K562 (cell line): ENCODE measurements at regions not wholly inside any gene's neighbourhood (a gene's known extent, or its start where the extent isn't known, plus 50 kb on each side); places are given as distances from the start of the nearest gene placed in this dataset.
"Not testable (repeated sequence)": the region's sequence is repeated elsewhere in the genome, so short reads cannot be mapped to it uniquely, and the experiment has no call there.

Experiments used
- ATAC-seq: fragments of 200-7000 bp; cut with Tn5 transposase; 3 replicates; pipeline ENCODE4 v1.9.1; 2020; ENCODE audit warnings: moderate library complexity
- BruUV-seq: library from RNA; stranded (reverse); fragments of 400-500 nt; replicated peaks from 2 replicates; lab custom pipeline; 2021; lab: Mats Ljungman, UMichigan
- CTCF ChIA-PET: fragments of 300-600 bp; formaldehyde crosslinking; extraction: SDS; loops from one replicate; lab custom pipeline; 2021; ENCODE audit warnings: low intra/inter-chr PET ratio; lab: Yijun Ruan, JAX
- POLR2A ChIA-PET: fragments of 300-600, 350-650 bp; sonication (Branson Sonifier 250); formaldehyde crosslinking; extraction: SDS; loops from one replicate; lab custom pipeline; 2021; ENCODE audit warnings: antibody characterized with exemption, inconsistent platforms; lab: Yijun Ruan, JAX
- DNase-seq, 4 experiments: peaks; one replicate each; pipeline versions ENCODE4 v3.0.0 to v3.0.0-alpha.2; 2011 to 2018; ENCODE audit warnings: low spot score in 3 of 4, mixed read lengths in 3 of 4; ENCODE audit errors: extremely low read depth in 1 of 4
- FAIRE-seq: peaks from 2 replicates; lab custom pipeline; 2011; peaks lifted over from hg19 to GRCh38; lab: Jason Lieb, UNC
- H2AFZ ChIP-seq: 2 replicates; pipeline ENCODE4 v1.6.0; 2011; ENCODE audit warnings: low read depth, low read length, control low read depth, inconsistent platforms
- H3K27ac ChIP-seq: fragments of 200-600 bp; 3 replicates; pipeline ENCODE4 v1.8.0; 2011; ENCODE audit warnings: low read depth, mild to moderate bottlenecking, control low read depth, inconsistent platforms, low read length, moderate library complexity, mixed read lengths; ENCODE audit errors: extremely low read depth
- H3K27me3 ChIP-seq, 2 experiments: fragments of 300-600 bp in 1 of 2; 2 replicates in 1 of 2; 3 replicates in 1 of 2; pipeline versions ENCODE4 v1.6.0 to v1.8.0; 2011; ENCODE audit warnings: inconsistent platforms in 2 of 2, low read length in 2 of 2, mild to moderate bottlenecking in 1 of 2, mixed read lengths in 1 of 2, moderate library complexity in 1 of 2; ENCODE audit not compliant: control insufficient read depth in 2 of 2, insufficient read depth in 2 of 2
- H3K36me3 ChIP-seq: fragments of 300-600 bp; 3 replicates; pipeline ENCODE4 v1.8.0; 2011; ENCODE audit warnings: mild to moderate bottlenecking, low read length, inconsistent platforms; ENCODE audit not compliant: control insufficient read depth, insufficient read depth
- H3K4me1 ChIP-seq, 2 experiments: fragments of 200-600 bp in 1 of 2; replicated peaks in 1 of 2; 2 replicates in 1 of 2; 3 replicates in 1 of 2; pipeline versions ENCODE4 v1.5.1 to v1.8.0; 2011; ENCODE audit warnings: inconsistent platforms in 2 of 2, low read length in 2 of 2, mild to moderate bottlenecking in 1 of 2, mixed read lengths in 1 of 2, moderate library complexity in 1 of 2; ENCODE audit not compliant: control insufficient read depth in 2 of 2, insufficient read depth in 2 of 2
- H3K4me2 ChIP-seq: 2 replicates; pipeline ENCODE4 v1.6.1; 2011; ENCODE audit warnings: low read length, control low read depth, inconsistent platforms, mixed read lengths; ENCODE audit not compliant: insufficient read depth
- H3K4me3 ChIP-seq: fragments of 200-600 bp; sonication (generic), shearing (Covaris generic); 2 replicates; pipeline ENCODE4 v1.5.1; 2016; ENCODE audit warnings: control low read depth, inconsistent platforms
- H3K79me2 ChIP-seq: fragments of 200-600 bp; 3 replicates; pipeline ENCODE4 v1.8.0; 2011; ENCODE audit warnings: low read length, inconsistent platforms; ENCODE audit not compliant: control insufficient read depth, insufficient read depth
- H3K9ac ChIP-seq, 2 experiments: 2 replicates each; pipeline versions ENCODE4 v1.6.0 to v1.6.1; 2011; ENCODE audit warnings: low read depth in 2 of 2, low read length in 2 of 2, control low read depth in 1 of 2, inconsistent platforms in 1 of 2, mild to moderate bottlenecking in 1 of 2, mixed read lengths in 1 of 2; ENCODE audit not compliant: insufficient read depth in 1 of 2
- H3K9me1 ChIP-seq: one replicate; pipeline ENCODE4 v1.6.0; 2011; ENCODE audit warnings: inconsistent platforms, mild to moderate bottlenecking, low read length, moderate library complexity; ENCODE audit not compliant: control insufficient read depth, insufficient read depth
- H3K9me3 ChIP-seq: replicated peaks from 2 replicates; pipeline ENCODE4 v1.5.1; 2011; ENCODE audit warnings: low read depth, low read length, inconsistent platforms; ENCODE audit not compliant: control insufficient read depth, insufficient read depth
- H4K20me1 ChIP-seq: replicated peaks from 2 replicates; pipeline ENCODE4 v1.6.1; 2011; ENCODE audit warnings: low read length, inconsistent platforms, mixed read lengths; ENCODE audit not compliant: control insufficient read depth, insufficient read depth
- KDM1A ChIP-seq, 2 experiments: fragments of 450-650 bp; IDR thresholded peaks; 2 replicates each; pipeline ENCODE4 v1.6.1; 2016; ENCODE audit warnings: mild to moderate bottlenecking in 2 of 2
- NFIX ChIP-seq: fragments of 250-450 bp; sonication (Bioruptor Pico); IDR thresholded peaks from 2 replicates; pipeline ENCODE4 v1.4.0; 2020; ENCODE audit warnings: low read depth, mild to moderate bottlenecking, moderate library complexity
- NFYB ChIP-seq: IDR thresholded peaks from 2 replicates; pipeline ENCODE4 v1.6.1; 2011; ENCODE audit warnings: mild to moderate bottlenecking, moderate library complexity; ENCODE audit not compliant: insufficient read length; ENCODE audit errors: extremely low read depth
- ZNF165 ChIP-seq: fragments of 250-450 bp; sonication (Bioruptor Pico); IDR thresholded peaks from 2 replicates; pipeline ENCODE4 v1.4.0; 2020; ENCODE audit warnings: borderline replicate concordance
- WGBS: fragments of 100-300 bp; shearing (Covaris generic); methylation state at CpG from one replicate; pipeline ENCODE4 v1.1.6; 2016; ENCODE audit warnings: low coverage, mixed read lengths; ENCODE audit not compliant: insufficient coverage; ENCODE audit errors: missing lambda C conversion rate; 5-methylcytosine and 5-hydroxymethylcytosine counted together
- in situ Hi-C: fragments of 300-500 bp; cut with MboI; formaldehyde crosslinking; loops from 4 replicates; pipeline ENCODE4 v1.15.0; 2018; ENCODE audit warnings: inconsistent platforms, mixed read lengths
- intact Hi-C: fragments of 100-400 bp; cut with micrococcal nuclease; formaldehyde crosslinking; loops from 2 replicates; pipeline ENCODE4 v1.14.2; 2022

- no peak for TF ChIP-seq NFYB
Measured at GRCh38 chr6:76506808-76507207, 434.3 kb upstream of the IMPG1 start (continued).

DNA sequence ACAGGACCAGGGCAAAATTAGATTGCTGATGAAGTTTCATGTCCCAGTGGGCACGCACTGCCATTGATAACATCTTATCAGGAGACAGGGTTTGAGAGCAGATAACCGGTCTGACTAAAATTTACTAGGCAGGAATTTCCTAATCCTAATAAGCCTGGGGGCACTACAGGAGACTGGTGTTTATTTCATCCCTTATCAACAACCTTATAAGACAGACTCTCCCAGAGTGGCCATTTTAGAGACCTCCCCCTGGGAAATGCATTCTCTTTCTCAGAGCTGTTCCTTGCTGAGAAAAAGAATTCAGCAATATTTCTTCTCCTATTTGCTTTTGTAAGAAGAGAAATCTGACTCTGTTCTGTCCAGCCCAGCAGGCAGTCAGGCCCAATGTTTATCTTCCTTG lies 423.4 kb upstream of the IMPG1 start:
- H3K4me1 ChIP-seq, result no peaks in the 10 kb centered on the region
- H4K20me1 ChIP-seq, result no peaks in the 10 kb centered on the region
- intact Hi-C loops (no loop called here), in situ Hi-C loops (no loop called here)
- H3K9me1 ChIP-seq, result no peaks in the 10 kb centered on the region
- H3K36me3 ChIP-seq, result no peaks in the 10 kb centered on the region
- POLR2A ChIA-PET, result no interaction called here
- ATAC-seq (no peak), DNase-seq (no peak), FAIRE-seq (no peak)
- H3K9ac ChIP-seq, result no peak overlapping the region
- CTCF ChIA-PET, result no interaction called here
- no peak overlapping the region for H2AFZ ChIP-seq
- no peaks in the 10 kb centered on the region for H3K9me3 ChIP-seq
- H3K27me3 ChIP-seq, result no peaks in the 10 kb centered on the region
- WGBS, result 21% methylated on average over 2 of the region's 2 CpGs
- no peak overlapping the region for H3K27ac ChIP-seq
- H3K79me2 ChIP-seq, result no peaks in the 10 kb centered on the region
- no peak overlapping the region for H3K4me2 ChIP-seq
- BruUV-seq, result no TSS peak
- H3K4me3 ChIP-seq, result no peak overlapping the region
- TF ChIP-seq ZNF165 (CRISPR knock-in tag) (no peak), NFIX (CRISPR knock-in tag) (no peak), KDM1A (IDR thresholded peaks at IDR 0.05) (no peak)

- CTCF ChIA-PET, H3K9me1 ChIP-seq, H3K9me3 ChIP-seq, intact Hi-C loops, H2AFZ ChIP-seq, H3K4me2 ChIP-seq, H3K36me3 ChIP-seq, DNase-seq, H3K9ac ChIP-seq, H4K20me1 ChIP-seq, H3K79me2 ChIP-seq, H3K4me1 ChIP-seq, FAIRE-seq, BruUV-seq, H3K27ac ChIP-seq, H3K27me3 ChIP-seq, ATAC-seq, in situ Hi-C loops, H3K4me3 ChIP-seq, POLR2A ChIA-PET: not testable (repeated sequence)
- WGBS, result 15% methylated on average over 3 of the region's 3 CpGs
Measured at GRCh38 chr6:76491376-76491775, 418.9 kb upstream of the IMPG1 start.
